ENCODE measurements at regions not wholly inside any gene's neighbourhood (a gene's known extent, or its start where the extent isn't known, plus 50 kb on each side); places are given as distances from the start of the nearest gene placed in this dataset.

- no peak for DNase-seq (ENCODE audit: low read depth)
- no peak overlapping the region for H3K4me3 ChIP-seq (ENCODE audit: low read depth, low read length)
- TF ChIP-seq CTCF (IDR thresholded peaks at IDR 0.05; ENCODE audit: insufficient read depth, low read length) = no peak
Observed at GRCh38 chr4:149248191-149248764, 567.4 kb downstream of the IQCM start.

- H3K4me3 ChIP-seq (ENCODE audit: low read depth, low read length) = no peak overlapping the region
- no peak for TF ChIP-seq CTCF (IDR thresholded peaks at IDR 0.05; ENCODE audit: insufficient read depth, low read length)
- no peak for DNase-seq (ENCODE audit: low read depth)
Observed at GRCh38 chr4:149247164-149247563, 568.5 kb downstream of the IQCM start.

DNA sequence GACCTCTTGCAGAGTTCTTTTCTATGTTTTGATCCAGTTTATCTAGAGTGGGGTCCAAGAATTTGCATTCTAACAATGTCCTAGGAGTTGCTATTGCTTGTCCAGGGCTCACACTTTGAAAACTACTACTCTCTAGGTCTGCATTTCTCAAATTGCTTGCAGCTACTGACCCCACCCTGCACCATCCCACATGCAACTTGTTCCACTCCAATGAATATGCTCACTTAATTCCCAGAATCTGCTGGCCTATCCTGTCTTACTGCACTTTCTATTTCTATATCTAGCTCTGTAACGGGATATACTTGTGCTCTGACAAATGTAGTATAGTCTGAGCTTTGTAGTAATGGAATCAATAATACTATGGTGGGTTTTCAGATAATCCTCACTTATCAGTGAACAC is 570.3 kb downstream of the IQCM start:
- no peak for DNase-seq (ENCODE audit: low read depth)
- no peak for TF ChIP-seq CTCF (IDR thresholded peaks at IDR 0.05; ENCODE audit: insufficient read depth, low read length)
- H3K4me3 ChIP-seq (ENCODE audit: low read depth, low read length) = no peak overlapping the region

- no peak overlapping the region for H3K4me3 ChIP-seq (ENCODE audit: low read depth, low read length)
- no peak for DNase-seq (ENCODE audit: low read depth)
- no peak for TF ChIP-seq CTCF (IDR thresholded peaks at IDR 0.05; ENCODE audit: insufficient read depth, low read length)
Observed at GRCh38 chr4:149238097-149238496, 577.5 kb downstream of the IQCM start.

DNA sequence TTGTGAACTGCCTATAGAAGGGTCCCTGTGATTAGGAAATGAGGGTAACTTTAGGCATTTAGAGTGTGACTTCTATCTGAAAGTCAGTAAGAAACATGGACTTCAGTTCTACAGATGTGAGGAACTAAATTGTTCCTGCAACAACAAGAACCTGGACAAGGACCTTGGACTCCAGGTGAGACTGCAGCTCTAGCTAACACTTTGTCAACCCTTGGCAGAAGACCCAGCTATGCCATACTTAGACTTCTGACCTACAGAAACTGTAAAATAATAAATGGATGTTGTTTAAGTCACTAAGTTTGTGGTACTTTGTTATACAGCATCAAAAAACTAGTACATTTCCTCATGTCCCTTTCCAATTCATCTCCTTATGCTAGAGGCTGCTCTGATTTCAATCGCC is 580.8 kb downstream of the IQCM start:
- DNase-seq (ENCODE audit: low read depth) = no peak
- no peak for TF ChIP-seq CTCF (IDR thresholded peaks at IDR 0.05; ENCODE audit: insufficient read depth, low read length)

GRCh38 chr4:149223659-149224058 is 592.0 kb downstream of the IQCM start:
- no peak for TF ChIP-seq CTCF (IDR thresholded peaks at IDR 0.05; ENCODE audit: insufficient read depth, low read length)
- no peak overlapping the region for H3K4me3 ChIP-seq (ENCODE audit: low read depth, low read length)
- DNase-seq (ENCODE audit: low read depth) = no peak

More for the DNA sequence above, 580.8 kb downstream of the IQCM start:
- no peak overlapping the region for H3K4me3 ChIP-seq (ENCODE audit: low read depth, low read length)

- no peak for TF ChIP-seq CTCF (IDR thresholded peaks at IDR 0.05; ENCODE audit: insufficient read depth, low read length)
- no peak overlapping the region for H3K4me3 ChIP-seq (ENCODE audit: low read depth, low read length)
- DNase-seq (ENCODE audit: low read depth) = no peak
Observed at GRCh38 chr4:149218672-149219071, 597.0 kb downstream of the IQCM start.

Data from fibroblast of the aortic adventitia (primary cell).